ENCODE measurements at regions not wholly inside any gene's neighbourhood (a gene's known extent, or its start where the extent isn't known, plus 50 kb on each side); places are given as distances from the start of the nearest gene placed in this dataset.

DNA sequence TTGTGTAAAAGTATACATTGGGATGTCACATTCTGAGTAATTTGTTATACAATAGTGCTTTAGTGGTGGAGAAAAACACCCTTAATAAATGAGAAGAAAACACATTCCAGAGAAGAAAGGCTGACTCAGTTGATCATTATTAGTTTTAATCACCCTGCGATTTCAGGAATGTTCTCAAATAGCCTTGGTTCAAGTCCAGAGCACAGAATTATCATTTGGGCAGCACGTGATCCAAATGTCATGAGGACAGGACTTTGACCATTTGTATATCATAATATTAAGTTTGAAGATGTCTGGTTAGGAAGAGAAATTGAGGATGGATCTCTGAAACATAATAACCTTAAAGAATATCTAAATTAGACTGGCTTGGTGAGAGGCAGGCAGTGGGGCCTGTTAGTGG, 1434.3 kb upstream of the TENM3 start:
- no peak overlapping the region for H3K27ac ChIP-seq (ENCODE audit: low read depth, low read length)
- no peaks in the 10 kb centered on the region for H3K9me3 ChIP-seq (ENCODE audit: control insufficient read depth in 1 of 2, insufficient read depth in 1 of 2, low read depth in 1 of 2, low read length in 2 of 2)
- ATAC-seq (no peak), DNase-seq (ENCODE audit: low read depth, low spot score) (no peak)
- intact Hi-C loops (cut with micrococcal nuclease), result no loop called here
- H3K27me3 ChIP-seq (ENCODE audit: insufficient read depth, low read length), result no peaks in the 10 kb centered on the region
- no peak overlapping the region for H3K9ac ChIP-seq (ENCODE audit: low read length)
- H4K20me1 ChIP-seq (ENCODE audit: insufficient read depth), result no peaks in the 10 kb centered on the region
- no peak overlapping the region for H3K4me2 ChIP-seq (ENCODE audit: low read length)
- H3K36me3 ChIP-seq (ENCODE audit: control insufficient read depth in 1 of 2, insufficient read depth in 2 of 2, low read length in 2 of 2), result no peaks in the 10 kb centered on the region
- ChIA-PET CTCF (no interaction called here), RAD21 (ENCODE audit: low non-redundant PET in 1 of 2, low total read pairs in 2 of 2, uncharacterized antibody in 2 of 2, unreplicated experiment in 2 of 2) (no interaction called here), POLR2A (no interaction called here)
- H3K4me1 ChIP-seq (ENCODE audit: control insufficient read depth in 1 of 2, insufficient read depth in 2 of 2, low read length in 2 of 2), result no peaks in the 10 kb centered on the region
- no peak overlapping the region for H2AFZ ChIP-seq (ENCODE audit: low read depth, low read length, poor library complexity, severe bottlenecking)
- BruUV-seq (replicated peaks), result no TSS peak
- H3K79me2 ChIP-seq (ENCODE audit: insufficient read depth, low read length), result no peaks in the 10 kb centered on the region
- H3K4me3 ChIP-seq (replicated peaks in 1 of 2; ENCODE audit: low read depth in 1 of 2, low read length in 2 of 2), result no peak overlapping the region
- H3K9me2 ChIP-seq (ENCODE audit: insufficient read depth), result no peaks in the 10 kb centered on the region
- TF ChIP-seq RAD21 (IDR thresholded peaks at IDR 0.05; ENCODE audit: low read depth) (no peak), MAX (IDR thresholded peaks at IDR 0.05) (no peak), YY1 (IDR thresholded peaks at IDR 0.05; ENCODE audit: extremely low read depth, insufficient replicate concordance, low read depth, low read length) (no peak), SIN3A (IDR thresholded peaks at IDR 0.05; ENCODE audit: low read depth) (no peak), JUND (IDR thresholded peaks at IDR 0.05) (no peak), CEBPB (IDR thresholded peaks at IDR 0.05; ENCODE audit: low read depth) (no peak), SRF (IDR thresholded peaks at IDR 0.05; ENCODE audit: low read depth) (no peak), FOSL1 (IDR thresholded peaks at IDR 0.05; ENCODE audit: low read depth) (no peak), EZH2phosphoT487 (IDR thresholded peaks at IDR 0.05; ENCODE audit: borderline replicate concordance) (no peak), REST (IDR thresholded peaks at IDR 0.05; ENCODE audit: low read depth) (no peak), ZNF274 (IDR thresholded peaks at IDR 0.05; ENCODE audit: low read depth, low read length) (no peak), POLR2A (IDR thresholded peaks at IDR 0.05; ENCODE audit: borderline replicate concordance, extremely low read depth, insufficient read depth, insufficient read length) (no peak)

Measured in HCT116 (cell line).